Stimulated activated CD4-positive, alpha-beta T cell treated with anti-CD3 and anti-CD28 coated beads, Interleukin-2, amount 100 ng/mL, for 24 hours (primary cell): ENCODE measurements at regions not wholly inside any gene's neighbourhood (a gene's known extent, or its start where the extent isn't known, plus 50 kb on each side); places are given as distances from the start of the nearest gene placed in this dataset.

ENCODE experiments used
- DNase-seq, 2 donors: peaks; one replicate each; pipeline ENCODE4 v3.0.0-alpha.2; 2020

DNA sequence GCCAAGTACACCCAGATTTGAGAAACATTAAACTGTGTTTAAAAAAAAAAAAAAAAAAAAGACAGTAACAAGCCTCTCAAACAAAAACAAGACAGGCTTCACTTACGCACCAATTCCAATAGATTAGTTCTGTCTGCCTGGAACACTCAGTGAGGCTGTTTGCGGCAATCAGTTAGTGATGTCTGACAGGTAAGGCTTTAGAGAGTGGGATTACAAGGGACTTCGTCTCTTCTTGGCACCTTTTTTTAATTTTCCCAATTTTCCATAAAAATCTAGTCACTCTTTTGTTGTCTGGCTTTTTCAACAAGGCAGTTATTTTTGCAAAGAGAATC, 79.6 kb downstream of the NCOR2 start:
- no peak for DNase-seq

DNA sequence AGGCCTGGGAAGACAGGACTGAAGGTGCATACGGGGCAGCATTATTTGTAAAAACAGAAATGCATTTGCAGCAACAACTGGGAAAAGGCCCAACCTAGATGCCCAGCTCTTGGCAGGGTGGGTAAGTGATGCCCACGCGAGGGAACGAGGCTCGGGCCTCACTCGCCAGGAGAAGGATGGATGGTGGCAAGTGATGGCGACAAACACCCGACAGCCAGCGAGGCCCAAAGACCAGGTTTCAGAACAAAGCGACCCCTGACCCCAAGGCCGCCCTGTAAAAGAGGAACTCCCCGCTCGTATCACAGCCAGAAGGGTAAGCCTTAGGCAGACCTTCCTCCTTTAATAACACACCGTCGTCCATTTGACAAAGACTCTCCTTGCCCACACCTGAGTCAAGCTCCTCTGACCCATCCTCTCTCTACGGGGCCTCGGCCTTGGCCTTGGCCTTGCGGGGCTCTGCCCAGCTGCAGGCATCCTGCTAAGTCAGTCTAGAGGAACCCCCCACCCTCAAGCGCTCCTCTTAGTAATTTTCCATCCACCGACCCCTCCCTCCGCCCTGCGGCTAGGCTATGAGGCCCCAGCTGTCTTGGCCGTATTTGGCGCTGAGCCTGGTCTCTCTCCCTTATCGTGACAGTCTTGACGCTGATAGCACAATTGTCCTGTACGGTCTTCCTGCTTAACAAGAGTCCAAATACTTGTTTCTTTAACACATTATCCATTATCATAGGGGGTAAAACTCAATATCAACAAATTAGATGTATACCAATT, 80.2 kb downstream of the NCOR2 start:
- DNase-seq = no peak

DNA sequence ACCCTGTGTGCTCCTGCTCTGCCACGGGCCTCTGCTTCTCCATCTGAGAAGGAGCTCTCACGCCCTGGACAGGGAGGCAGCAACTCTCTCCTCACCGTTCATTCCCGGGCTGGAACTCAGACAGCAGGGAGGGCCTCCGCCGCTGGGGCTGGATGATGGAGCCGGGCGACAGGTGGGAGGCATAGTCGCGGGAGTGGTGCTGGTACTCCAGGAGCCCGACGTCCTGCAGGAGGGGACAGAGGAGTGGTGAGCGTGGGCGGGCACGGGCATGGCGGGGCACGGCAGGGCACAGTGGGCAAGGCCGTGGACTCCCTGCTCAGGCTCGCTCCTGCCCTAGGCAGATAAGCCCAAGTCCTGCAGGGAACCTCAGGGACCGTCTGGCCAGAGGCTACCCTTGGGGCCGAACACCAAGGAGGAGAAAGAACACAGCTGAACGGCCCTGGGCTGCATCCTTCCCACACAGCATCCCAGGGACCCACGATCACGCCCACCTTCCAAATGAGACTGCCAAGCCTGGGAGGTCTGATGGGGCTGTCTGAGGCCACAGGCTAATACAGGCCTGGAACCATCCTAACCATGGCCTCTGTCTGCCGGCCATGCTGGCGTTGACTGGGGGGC, 81.0 kb downstream of the NCOR2 start:
- DNase-seq = no peak

DNA sequence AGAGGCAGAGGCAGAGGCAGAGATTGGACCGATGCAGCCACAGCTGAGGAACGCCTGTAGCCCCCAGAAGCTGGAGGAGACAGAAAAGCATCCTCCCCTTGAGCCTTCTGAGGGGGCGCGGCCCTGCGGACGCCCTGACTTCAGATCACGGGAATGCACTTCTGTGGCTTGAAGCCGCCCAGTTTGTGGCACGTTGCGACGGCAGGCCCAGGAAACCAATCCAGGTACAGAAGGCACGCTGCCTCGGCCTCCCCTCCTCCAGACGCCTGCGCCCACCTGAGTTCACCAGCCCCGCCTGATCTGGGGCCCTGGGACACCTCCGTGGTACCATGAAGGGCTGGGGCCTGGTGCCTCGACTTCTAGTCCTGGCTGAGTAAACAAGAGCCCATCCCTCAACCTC, 82.0 kb downstream of the NCOR2 start:
- DNase-seq = no peak

DNA sequence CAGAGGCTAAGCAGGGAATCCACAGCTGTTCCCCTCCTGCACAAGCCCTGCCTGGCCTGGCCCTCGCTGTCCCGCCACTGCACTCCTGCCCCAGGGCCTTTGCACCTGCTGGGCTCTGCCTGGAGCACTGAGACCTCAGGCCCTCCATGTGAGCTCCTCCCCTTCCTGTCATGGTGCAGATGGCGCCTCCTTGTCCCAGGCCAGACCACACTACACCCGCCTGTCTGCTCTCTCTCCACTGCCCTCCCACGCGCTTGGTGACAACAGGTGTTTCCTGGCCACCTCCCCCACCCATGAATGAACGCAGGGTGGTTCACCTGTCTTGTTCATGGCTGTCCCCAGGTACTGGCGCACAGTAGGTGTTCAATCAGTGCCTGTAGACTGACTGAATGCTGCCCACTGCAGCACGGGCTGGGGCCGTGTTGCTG, 82.9 kb downstream of the NCOR2 start:
- peak in 1 of 2 donors; percentile 32 for DNase-seq

DNA sequence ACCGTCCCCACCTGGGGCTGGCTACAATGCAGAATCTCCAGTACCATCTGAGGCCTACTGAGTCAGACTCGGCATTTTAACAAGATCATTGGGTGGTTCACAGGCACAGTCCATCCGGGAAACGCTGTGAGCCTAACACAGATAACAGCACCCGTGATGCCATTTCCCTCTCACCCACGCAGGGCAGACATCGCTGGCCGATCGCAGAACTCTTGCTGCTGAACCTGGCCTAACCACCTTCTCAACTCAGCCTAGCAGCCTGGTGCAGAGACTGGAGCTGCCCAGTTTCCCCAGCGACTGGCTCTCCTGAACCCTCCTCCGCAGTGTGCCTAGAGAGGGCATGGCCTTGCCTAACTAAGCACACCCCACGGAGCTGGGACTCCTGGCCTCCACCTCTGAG, 83.3 kb downstream of the NCOR2 start:
- no peak for DNase-seq

DNA sequence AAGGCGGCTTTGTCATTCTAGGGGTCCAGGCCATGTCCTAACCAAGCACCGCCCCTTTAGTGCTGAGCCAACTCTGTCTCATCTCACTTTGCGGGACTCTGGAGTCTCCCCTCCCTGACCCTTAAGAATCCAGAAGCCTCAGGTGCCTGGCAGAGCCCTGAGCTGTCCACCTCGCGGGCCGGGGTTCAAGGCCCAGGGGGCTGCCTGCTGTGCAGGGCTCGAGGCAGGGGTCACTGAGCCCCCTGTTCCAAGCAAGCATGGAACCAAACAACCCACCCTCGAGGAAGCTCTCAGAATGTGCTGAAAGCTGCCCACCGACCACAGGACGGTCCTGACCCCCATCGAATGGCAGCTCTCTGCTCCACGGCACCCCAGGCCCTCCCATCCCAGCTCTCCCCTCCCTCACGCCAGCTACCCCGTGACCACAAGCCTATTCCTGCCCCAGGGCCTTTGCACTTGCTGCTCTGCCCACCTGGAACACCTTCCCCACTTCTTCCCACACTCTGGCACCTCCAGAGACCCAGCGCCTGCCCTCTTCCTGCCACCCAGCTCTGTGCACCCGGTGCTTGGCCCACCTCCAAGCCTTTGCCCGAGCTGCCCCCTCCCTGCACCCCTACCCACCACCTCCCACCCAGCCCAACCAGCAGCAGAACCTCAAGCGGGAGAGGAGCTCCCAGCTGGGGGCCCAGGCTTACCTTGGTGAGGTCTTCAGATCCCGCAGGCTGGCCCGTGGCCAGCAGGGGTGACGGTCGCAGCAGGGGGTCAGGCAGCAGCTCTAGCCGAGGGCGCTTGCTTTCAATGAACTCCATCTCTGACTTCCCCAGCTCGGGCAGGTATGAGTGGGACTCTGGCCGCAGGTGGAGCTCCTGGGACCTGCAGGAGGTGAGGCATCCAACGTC, 84.3 kb downstream of the NCOR2 start:
- no peak for DNase-seq

DNA sequence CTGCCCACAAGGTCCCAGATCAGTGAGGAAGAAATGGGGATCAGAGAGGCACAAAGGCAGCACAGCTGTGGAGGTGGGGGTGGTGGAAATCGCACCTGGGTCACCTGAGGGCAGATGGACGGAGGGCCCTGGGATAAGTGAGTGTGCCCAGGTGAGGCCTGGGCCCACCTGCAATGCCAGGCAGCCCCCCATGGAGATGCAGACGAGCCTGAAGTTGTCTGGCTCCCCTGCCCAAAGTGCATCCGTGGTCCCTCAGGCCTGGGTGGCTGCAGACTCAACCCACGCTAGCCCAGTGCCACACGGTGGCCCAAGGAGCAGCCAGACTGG, 84.9 kb downstream of the NCOR2 start:
- no peak for DNase-seq

DNA sequence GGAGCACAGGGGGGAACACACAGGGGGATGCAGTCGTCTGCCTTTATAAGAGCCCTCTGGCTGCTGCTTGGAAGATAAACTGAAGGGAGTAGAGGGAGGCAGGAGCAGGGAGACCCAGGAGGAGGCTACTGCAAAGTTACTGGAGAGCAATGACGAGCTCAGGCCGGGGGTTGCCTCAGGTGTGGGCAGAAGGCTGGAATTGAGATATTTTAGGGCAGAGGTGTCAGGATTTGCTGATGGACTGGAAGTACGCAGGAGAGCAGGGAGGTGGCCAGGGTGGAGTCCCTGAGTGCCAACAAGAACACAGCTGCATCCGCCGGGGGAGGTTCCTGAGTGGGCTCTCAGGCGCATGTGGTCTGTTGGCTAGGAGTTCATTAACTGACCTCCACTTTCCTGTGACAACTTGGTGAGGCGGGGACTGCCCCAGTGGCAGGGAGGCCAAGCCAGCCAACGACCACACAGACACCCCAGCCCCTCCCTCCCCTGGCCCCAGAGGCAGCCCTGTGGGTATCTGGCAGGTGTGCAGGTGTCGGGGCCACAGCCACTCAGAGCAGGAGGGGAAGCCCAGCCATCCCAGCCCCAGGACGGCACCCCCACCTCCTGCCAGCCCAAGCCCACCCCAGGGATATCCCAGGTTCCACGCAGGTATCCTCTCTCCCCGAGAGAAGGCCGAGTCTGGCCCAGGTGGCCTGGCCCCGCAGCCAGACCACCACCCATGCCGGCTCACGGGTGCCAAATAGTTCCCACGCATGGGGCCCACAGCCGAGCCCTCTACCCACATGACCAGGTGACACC, 85.4 kb downstream of the NCOR2 start:
- DNase-seq = no peak

DNA sequence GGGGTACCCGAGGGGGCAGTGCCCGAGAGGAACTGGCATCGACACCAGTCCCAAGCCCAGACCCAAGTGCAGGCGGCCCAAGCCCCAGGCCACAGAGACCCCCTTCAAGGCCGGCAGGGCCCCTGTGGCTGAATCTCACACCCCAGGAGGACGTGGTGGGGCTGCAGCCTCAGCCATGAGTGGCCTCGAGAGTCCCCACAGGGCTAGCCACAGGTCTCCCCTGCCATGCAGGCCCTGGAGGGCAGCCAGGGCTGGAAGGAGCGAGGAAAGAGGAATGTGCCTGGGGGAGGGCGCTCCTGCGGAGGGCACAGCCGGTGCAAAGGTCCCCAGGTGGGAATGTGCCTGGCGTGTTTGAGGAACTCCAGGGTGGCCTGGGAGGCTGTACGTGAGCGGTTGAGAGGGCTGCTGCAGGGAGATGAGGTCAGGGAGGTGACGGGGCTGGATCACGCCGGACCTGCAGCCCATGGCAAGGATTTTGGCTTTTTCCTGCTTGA, 86.1 kb downstream of the NCOR2 start:
- no peak for DNase-seq

DNA sequence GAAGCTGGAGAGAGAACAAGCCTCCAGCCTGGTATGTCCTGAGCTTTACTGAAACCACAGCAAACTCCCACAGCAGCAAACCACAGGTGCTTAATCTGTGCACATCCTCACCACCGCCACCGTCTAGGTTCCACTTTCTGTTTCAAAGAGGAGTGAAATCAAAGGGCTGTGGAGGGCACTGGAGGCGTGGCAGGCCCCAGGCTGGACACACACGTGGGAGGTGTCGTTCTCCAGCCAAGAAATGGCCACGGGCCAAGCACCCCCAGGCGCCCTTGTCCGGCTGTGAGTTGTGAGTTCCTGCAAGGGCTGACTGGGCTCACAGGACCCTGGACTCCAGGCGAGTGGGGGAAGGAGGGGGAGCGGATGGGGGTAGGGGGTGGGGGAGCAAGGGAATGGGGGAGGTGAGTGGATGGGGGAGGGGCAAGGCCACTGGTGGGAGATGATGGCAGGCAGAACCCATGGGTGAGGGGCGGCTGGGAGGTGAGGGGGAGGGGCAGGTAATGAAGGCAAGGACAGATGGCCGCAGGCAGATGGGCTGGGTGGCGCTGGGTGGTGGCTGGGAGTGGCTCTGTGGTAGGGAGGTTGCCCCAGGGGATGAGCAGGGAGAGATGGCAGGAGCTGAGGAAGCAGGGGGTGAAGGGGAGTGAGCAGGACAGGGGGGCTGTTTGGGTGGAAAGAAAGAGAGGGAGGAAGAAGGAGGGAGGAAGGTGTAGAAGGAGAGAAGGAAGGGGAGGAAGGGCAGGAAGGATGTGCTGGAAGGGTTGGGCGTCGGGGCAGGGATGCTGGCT, 86.7 kb downstream of the NCOR2 start:
- DNase-seq = peak; percentile 47 to 58

DNA sequence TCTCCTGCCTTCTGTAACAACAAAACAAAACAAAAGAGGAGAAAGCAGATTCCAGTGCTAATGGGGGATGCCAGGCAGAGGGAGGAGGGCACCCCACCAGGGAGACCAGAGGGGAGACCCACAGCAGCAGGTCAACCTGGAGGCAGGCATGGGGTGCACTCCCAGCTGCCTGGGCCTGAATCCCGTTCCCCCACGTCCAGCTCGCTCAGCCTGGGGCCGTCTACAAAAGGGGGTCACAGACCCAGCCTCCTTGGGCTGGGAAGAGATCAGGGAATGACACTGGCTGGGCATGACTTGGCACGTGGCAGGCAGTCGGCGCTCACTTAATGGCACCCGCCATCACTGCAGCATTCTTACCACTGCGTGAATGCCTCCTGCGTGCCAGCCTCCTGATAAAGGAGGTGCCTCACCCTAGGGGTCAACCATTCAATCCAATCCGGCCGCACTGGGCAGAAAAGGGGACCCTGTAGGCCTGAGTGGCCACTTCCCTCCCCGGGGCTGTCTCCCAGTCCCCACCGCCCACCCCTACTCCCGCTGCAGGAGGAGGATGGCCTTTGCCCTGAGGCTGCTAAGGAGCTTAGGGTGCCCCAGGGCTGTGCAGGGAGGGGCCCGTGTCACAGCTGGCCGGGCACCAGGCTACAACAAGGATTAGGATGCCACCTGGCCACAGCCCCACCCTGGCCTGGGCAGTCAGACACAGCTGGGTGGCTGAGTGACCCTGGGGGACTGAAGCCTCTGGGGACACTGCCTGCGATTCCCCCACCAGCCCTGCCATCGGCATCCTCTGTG, 87.5 kb downstream of the NCOR2 start:
- DNase-seq = no peak

DNA sequence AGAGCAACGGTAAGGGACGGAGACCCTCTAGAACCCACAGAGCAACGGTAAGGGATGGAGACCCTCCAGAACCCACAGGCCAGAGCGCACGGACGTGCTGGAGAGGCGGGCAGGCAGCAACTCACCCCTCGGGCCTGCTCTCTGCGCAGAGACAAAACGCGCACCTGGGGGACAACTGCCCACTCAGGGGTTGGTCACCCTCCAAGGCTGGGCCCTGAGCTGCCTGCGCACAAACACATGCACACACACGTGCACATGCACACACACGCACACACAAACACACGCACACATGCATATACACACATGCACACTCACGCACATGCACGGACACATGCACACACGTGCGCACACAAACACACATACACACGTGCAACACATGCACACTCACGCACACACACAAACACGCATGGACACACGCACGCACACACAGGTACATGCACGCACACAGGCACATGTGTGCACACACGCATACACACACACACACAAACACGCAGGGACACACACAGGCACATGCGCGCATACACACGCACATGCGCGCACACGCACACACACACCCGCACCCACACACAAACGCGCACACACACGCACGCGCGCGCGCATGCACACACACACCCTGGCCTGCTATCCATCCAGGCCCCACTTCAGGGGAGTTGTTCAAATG, 88.3 kb downstream of the NCOR2 start:
- DNase-seq = no peak

DNA sequence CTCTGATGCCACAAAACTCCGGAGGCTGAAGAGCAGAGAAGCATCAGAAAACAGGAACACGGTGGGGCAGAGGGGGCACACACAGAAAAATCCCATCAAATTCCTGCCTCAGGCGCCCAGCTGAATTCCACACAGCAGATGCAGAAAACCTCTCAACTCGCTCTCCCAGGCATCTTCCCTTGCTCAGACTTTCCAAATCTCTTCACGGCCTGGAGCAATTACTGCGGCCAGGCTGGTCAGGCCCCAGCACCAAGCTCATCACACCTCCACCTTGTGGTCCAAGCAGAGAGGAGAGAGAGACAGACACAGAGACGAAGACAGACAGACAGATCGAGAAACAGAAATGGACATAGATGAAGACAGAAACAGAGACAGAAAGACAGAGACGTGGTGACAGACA, 89.0 kb downstream of the NCOR2 start:
- no peak for DNase-seq

DNA sequence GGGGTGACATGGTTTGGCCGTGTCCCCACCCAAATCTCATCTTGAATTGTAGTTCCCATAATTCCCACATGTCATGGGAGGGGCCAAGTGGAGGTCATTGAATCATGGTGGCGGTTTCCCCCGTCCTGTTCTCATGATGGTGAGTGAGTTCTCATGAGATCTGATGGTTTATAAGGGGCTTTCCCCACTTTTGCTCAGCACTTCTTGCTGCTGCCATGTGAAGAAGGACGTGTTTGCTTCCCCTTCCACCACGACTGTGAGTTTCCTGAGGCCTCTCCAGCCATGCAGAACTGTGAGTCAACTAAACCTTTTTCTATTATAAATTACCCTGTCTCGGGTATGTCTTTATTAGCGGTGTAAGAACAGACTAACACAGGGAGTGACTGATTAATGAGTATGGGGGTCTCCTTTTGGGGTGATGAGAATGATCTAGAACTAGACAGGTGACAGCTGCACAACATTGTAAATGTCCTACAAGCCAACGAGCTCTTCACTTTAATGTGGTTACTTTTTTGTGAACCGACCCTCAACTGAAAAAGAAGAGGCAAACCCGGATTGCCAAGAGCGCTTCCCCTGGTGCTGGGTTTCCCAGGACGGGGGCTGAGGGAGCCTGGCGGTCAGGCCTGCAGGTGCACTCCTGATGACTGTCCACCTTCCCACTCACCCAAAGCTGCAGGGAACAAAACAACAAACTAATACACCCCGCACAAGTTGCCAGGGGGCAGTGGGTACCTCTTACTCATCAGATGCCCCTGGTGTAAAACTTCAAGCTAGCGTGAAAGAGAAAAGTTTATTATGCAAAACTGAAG, 90.1 kb downstream of the NCOR2 start:
- DNase-seq = peak in 1 of 2 donors; percentile 15

DNA sequence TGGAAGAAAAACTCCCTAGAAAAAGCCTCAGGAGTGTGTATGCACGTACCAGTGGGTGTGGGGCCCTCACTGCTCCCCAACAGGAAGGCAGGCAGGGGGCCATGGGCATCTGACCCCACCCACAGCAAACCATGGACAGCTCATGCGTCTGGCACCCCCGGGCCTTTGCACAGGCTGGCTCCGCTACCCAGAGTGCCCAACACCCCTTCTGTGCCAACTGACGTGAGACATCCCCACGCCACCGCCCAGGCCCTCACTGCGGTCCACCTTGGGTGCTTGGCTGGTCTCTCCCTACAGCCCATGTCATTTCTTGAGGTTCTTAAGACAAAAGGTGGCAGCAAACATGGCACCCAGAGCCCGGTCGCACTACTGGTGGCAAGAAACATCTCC, 91.4 kb downstream of the NCOR2 start:
- DNase-seq = no peak

DNA sequence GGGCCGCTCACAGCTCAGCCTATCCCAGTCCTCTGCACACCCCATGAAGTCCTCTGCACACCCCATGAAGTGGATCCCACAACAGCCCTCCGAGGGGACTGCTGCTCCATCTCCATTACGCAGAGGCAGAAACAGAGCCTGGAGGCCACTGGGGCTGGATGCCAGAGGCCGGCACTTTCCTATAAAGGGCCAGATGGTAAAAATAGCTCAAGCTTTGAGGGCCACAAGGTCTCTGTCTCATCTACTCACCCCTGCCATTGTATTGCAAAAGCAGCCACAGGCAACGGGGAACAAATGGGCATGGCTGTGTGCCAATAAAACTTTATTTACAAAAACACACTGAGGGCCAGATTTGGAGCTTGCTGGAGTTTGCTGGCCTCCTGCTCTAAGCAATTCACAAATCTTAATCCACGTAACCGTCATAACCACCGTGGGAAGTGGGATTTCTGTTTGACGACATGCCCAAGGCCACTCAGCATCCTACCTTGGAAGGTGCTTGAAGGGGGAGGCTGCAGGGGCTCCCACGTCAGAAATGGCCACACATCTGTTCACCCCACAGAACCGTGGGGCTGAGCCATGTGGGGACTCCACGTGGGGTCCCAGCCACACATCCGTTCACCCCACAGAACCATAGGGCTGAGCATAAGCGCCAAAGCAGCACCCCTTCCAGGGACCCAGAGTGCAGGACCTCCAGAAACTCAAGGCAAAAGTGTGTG, 92.0 kb downstream of the NCOR2 start:
- DNase-seq = no peak

DNA sequence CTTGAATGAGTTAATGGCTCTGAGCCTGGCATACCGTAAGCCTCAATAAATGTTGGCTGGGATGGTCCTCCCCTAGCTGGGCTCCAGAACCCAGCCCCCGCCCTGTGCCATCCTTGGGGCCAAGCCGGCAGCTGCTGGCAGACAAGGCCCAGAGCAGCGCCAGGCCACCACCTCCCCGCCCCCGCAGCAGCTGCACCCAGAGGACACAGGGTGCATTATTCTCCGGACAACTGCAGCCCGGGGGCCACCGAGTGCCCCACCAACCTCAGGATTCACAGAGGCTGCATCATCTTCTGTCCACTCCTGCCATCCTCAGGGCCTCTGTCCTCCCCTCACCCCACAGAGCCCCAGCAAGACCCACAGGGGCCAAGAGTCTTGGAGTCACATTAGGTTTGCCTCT, 92.7 kb downstream of the NCOR2 start:
- no peak for DNase-seq

DNA sequence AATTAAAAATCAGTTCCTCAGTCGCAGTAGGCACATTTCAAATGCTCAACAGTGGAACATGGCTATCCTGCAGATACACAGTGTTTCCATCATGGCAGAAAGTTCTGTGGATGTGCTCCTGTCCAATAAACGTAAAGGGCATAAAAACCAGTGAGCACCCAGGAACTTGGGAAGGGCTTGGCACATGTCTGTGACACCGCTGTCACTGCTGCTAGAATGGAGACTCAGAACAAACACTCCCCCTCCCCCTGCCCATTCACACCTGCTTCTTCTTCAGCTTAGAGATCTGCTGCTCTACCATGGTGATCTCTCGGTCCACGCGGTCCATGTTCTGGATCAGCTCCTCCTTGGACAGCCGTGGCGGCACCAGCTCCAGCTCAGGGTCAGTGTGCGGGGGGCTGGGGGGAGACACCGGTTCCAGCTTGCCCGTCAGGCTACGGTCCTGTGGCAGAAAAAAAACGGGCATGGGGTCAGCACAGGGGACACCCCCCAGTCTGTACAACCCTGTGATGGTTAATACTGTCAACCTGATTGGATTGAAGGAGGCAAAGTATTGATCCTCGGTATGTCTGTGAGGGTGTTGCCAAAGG, 94.6 kb downstream of the NCOR2 start:
- DNase-seq = no peak
